HG03575 (cell line): ENCODE measurements at regions not wholly inside any gene's neighbourhood (a gene's known extent, or its start where the extent isn't known, plus 50 kb on each side); places are given as distances from the start of the nearest gene placed in this dataset.

Experiments
- ATAC-seq: cut with Tn5 transposase; IDR thresholded peaks from one replicate; pipeline ENCODE4 v1.9.1; 2021; ENCODE audit not compliant: unreplicated experiment, insufficient number of reproducible peaks, low FRiP score; ENCODE audit errors: extremely low read depth

DNA sequence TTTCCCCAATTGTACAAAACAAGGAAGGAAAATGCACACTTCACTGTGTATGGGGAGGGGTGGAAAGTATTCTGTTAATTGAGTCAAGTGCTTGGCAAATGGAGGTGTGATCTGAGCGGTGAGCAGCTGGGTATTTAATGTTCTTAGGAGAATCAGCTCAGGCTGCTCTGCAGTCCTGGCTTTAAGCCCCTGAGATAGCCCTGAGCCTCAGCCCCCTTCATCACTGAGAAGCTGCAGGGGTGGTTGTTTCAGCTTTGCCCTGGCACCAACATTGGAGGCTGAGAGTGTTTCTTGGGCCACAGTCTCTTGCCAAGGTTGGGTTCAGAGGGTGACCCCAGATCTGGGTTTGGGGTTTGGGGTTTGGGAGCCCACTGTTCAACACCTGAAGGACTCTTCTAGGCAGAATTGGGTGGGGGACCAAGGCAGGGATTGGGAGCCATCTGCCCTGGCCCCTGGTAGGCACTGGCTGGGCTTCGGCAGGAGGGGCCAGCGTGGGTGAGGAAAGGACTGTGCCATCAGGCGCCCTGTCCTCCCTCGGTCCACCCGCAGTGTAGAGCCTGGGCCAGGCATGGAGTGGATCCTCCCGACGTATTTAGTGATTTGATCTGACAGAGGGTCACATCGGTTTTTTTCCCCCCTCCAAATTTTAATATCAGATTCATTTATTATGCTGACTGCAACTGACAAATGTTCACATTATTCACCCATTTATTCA is 66.7 kb upstream of the ZNF536 start:
- no peak for ATAC-seq

- no peak for ATAC-seq
Observed at GRCh38 chr19:30307191-30307974, 64.8 kb upstream of the ZNF536 start.

DNA sequence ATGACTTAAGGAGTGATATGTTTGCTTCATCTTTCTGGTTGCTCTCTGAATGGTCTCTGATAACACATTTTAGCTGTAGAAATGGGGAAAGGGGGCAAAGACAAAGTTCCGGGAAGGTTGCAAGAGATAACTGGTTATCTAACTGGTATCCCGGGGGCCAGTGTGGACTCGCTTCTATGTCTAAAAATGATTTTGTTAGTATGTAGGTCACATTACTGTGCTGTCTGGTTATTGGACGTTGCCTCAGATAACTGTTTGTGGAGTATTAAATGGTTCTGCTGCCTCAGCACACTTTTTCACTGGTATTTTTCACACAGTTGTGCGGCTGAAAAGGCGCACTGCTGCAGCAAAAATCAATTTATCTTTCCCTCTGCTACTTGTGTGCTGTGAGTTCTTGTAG is 63.0 kb upstream of the ZNF536 start:
- no peak for ATAC-seq

DNA sequence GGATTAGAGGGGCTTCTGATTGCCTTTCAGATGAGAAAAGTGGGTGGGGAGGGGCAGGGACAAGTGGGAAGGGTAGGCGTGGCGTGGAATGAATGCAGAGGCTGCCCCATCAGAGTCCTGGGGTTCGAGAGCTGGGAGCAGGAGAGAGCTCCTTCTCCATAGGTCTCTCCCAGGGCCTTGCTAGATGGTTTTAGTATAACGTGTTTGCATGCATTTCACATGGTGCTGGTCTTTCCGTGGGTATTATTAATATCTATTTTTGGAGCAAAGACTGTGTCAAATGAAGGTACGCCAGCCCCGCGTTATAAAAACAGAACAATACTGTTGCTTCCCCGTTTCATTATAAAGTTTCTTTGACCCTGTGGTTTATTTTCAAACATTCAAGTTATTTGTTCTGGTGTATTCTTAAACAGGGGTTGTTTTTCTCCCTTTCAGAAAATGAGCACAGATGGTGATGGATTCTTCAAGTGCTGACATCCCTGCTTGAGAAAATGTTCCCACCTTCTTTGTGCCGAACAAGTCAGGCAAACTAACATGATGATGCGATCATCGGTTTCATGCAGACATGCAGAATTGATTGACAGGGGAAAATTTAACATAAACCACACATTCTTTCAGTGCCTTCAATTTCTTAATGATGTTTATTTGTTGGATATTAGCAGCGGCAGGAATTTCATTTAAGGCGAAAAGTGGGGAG is 62.1 kb upstream of the ZNF536 start:
- no peak for ATAC-seq

DNA sequence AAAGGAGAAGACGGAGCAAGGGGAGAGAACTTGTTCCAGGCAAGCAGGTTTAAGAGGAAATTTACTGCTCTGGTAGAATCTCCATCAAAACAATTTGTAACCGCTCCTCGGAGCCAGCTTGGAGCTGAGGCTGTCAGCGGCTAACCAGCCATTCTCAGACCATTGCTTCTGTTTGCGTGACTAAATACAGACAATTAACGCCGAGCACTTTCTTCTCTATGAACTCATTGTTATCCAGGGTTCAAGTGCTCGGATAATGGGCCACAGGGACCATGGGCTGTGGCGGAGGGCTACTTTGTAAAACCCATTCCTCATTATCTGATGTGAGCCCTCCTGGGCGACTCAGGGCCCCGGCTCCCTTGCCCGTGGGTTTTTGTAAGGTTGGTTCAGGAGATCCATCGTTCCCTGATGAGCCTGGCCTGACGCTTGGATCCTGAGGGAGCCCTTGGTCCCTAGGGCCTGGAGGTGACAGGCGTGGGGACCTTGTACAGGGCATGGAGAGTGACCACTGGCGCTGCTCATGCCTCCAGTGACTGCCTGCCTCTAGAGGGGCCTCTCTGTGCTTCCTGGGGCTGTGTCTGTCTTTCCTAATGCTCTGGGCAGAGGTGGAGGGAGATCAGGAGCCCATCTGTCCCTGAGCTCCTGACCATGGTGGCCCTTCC is 61.5 kb upstream of the ZNF536 start:
- ATAC-seq: no peak

- no peak for ATAC-seq
Observed at GRCh38 chr19:30311911-30312310, 60.3 kb upstream of the ZNF536 start.

DNA sequence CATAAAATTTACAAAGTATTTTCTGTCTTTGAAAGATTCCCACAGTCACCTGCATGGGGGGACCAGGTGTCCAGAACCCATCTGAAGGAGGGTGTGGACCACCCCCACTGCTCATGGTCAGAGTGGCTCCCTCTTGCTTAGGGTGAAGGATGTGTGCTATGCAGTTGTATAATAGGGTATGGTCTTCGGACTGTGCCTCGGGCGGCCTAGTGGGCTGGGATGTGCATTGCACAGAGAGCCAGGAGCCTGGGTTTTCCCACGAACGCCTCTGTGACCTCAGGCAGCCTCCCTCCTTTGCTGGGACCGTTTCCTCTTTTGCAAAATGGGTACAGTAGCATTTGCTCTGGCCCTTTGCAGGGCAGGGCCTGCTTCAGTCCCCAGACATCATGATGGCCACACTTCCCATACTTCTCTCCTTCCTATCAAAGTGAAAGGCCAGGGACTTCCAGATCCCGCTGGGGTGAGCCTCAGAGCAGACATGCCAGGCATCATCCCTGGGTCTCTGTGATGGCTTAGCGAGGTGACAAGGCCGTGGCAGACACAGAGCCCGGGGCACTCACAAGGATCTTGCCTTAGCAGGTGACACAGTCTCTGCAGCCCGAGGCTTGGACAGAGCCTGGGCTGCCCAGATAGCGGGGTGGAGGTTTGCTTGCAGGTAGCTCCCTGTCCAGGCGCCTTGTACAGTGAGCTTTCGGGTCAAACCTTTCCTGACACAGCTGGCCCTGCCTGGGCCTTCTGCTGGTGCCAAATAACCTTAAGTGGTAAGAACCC is 59.4 kb upstream of the ZNF536 start:
- ATAC-seq: no peak

DNA sequence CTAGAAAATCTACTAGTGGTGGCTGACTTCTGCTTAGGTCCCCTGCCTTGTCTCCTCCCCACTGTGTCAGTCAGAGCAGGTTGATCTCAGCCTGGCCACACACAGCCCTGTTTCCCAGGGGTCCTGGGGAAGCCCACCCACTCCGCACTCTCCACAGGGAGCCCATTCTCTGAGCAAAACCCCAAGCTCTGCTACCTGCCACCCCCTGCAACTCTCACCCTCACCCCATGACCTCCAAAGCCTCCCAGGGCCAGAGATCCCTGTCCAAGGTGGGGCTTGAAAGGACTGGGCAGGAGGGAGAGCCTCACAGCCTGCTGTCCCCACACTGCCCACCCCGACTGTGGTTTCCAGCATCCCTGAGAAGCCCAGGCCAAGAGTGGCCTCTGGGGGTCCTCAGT is 58.8 kb upstream of the ZNF536 start:
- ATAC-seq: no peak

- no peak for ATAC-seq
Observed at GRCh38 chr19:30314056-30314804, 58.0 kb upstream of the ZNF536 start.

DNA sequence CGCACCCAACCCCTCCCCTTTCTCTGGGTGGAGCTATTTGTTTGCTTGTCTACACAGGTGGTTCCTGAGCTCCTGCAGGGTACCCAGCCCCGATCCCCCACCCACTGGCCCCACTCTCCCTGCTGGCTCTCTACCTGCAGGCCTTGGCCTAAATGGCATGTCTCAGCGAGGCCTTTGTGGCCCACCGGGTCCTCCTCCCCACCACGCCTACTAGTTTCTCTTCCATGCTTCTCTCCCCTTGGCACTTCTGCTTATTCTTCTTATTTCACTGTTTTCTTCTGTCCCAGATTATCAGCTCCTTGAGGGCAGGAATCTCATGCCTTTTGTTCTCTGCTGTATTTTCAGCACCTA is 57.4 kb upstream of the ZNF536 start:
- no peak for ATAC-seq

- no peak for ATAC-seq
Observed at GRCh38 chr19:30315159-30315558, 57.0 kb upstream of the ZNF536 start.

- ATAC-seq: no peak
Observed at GRCh38 chr19:30316000-30316491, 56.1 kb upstream of the ZNF536 start.

GRCh38 chr19:30316560-30317106 is 55.6 kb upstream of the ZNF536 start:
- ATAC-seq: no peak

GRCh38 chr19:30317403-30317802 is 54.8 kb upstream of the ZNF536 start:
- ATAC-seq: no peak

DNA sequence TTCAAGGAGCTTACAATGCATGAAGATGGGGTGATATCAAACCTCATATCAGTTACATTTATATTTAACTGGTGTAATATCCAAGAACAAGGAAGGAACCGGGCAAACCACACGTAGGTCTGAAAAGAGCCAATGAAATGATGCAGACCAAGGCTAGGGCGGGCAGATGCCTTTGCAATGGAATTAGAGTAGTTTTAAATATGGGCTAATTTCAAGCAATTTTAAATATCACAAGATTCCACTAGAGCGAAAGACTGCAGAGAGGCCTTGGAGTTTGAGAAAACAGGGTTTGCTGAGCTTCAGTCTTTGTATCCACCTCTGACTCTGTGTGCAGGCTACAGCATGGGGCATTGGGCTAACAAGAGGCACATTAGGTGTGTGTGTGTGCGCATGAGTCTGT is 53.9 kb upstream of the ZNF536 start:
- no peak for ATAC-seq

DNA sequence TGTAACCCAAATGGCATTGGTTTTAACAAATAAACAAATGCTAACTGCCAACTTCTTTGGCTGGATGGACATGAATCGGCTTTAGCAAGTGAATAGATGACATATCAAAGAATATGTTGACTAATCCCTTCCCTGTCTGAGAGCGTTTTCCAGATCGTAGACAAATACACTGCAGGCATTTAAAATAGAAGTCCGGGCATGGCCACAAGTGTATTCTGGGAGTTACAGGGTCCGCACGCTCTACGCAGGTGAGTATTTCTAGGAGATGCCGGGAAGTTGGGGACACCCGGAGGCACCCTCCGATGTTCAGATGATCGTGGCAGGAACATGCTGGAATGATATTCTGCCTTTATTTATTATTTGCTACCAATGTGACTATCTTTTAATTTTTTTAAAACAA is 53.2 kb upstream of the ZNF536 start:
- no peak for ATAC-seq

DNA sequence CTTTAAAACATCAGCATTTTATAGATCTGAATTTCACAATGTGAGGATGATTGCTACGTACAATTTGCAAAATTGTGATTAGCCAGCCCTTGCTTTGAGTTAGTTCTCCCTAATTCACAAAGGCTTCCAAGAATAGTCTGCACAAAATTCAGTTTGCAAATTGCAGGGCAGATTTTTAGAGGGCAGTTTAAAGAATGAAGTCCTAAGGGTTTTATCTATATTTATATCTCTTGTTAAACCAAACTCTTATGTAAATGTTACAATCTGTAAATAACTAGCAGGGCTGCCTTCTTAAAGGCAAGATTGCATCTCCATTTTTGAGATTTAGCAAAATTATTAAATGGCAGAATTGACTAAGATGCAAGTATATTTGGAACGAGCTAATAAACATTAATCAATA is 52.8 kb upstream of the ZNF536 start:
- no peak for ATAC-seq

DNA sequence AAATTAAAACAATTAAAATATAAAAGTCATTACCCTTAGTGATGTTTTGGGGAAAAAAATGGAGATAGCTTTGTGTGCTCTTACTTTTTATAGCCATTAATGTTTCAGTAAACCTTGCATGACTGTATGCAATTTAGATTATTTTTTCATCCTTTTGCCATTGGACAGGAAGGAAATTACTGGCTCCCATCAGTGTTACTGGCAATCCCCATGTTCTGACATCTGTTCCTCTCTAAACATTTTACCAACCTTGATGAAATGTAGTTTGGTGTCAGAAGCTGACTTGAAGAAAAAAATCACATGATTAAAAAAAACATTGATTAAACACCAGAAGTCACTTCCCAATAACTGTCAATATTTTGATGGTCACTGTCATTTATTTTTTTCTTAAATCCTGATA is 52.3 kb upstream of the ZNF536 start:
- ATAC-seq: no peak
